HepG2 (cell line): ENCODE measurements at regions not wholly inside any gene's neighbourhood (a gene's known extent, or its start where the extent isn't known, plus 50 kb on each side); places are given as distances from the start of the nearest gene placed in this dataset.

ENCODE experiments used
- ATAC-seq: fragments of 200-7000 bp; cut with Tn5 transposase; 3 replicates; pipeline ENCODE4 v1.9.1; 2020; ENCODE audit warnings: mild to moderate bottlenecking, moderate library complexity
- BruUV-seq: library from RNA; stranded (reverse); fragments of 400-500 nt; replicated peaks from 2 replicates; lab custom pipeline; 2021; lab: Mats Ljungman, UMichigan
- CTCF ChIA-PET: fragments of 300-600 bp; formaldehyde crosslinking; extraction: SDS; loops from one replicate; lab custom pipeline; 2021; ENCODE audit warnings: low total read pairs, inconsistent platforms, low intra/inter-chr PET ratio; lab: Yijun Ruan, JAX
- POLR2A ChIA-PET: fragments of 350-600 bp; sonication (Branson Sonifier 250); formaldehyde crosslinking; loops from one replicate; lab custom pipeline; 2020; ENCODE audit warnings: antibody characterized with exemption, inconsistent platforms; lab: Yijun Ruan, JAX
- DNase-seq: peaks from one replicate; pipeline ENCODE4 v3.0.0-alpha.2; 2015; ENCODE audit warnings: low spot score
- FAIRE-seq: peaks from 3 replicates; lab custom pipeline; 2011; peaks lifted over from hg19 to GRCh38; lab: Jason Lieb, UNC
- H2AFZ ChIP-seq: one replicate; pipeline ENCODE4 v1.6.1; 2011; ENCODE audit warnings: low read length, inconsistent platforms
- H3K27ac ChIP-seq: fragments of 300-600 bp; 3 replicates; pipeline ENCODE4 v1.8.0; 2011; ENCODE audit warnings: mixed run types, mild to moderate bottlenecking, mixed read lengths, low read length, inconsistent platforms; ENCODE audit not compliant: insufficient read depth; ENCODE audit errors: extremely low read length
- H3K27me3 ChIP-seq, 2 experiments: fragments of 200-600 bp in 1 of 2; 2 replicates in 1 of 2; 3 replicates in 1 of 2; pipeline versions ENCODE4 v1.6.0 to v1.8.0; 2011; ENCODE audit warnings: low read length in 2 of 2, mild to moderate bottlenecking in 2 of 2, moderate library complexity in 2 of 2, inconsistent platforms in 1 of 2; ENCODE audit not compliant: insufficient read depth in 2 of 2, control insufficient read depth in 1 of 2
- H3K36me3 ChIP-seq, 2 experiments: fragments of 200-600 bp in 1 of 2; replicated peaks in 1 of 2; 2 replicates in 1 of 2; 3 replicates in 1 of 2; pipeline versions ENCODE4 v1.5.1 to v1.8.0; 2011; ENCODE audit warnings: low read length in 2 of 2, inconsistent platforms in 1 of 2; ENCODE audit not compliant: insufficient read depth in 2 of 2, control insufficient read depth in 1 of 2
- H3K4me1 ChIP-seq: 2 replicates; pipeline ENCODE4 v1.5.1; 2012; ENCODE audit warnings: low read length, inconsistent platforms; ENCODE audit not compliant: insufficient read depth
- H3K4me2 ChIP-seq: 2 replicates; pipeline ENCODE4 v1.6.0; 2011; ENCODE audit warnings: low read depth, low read length, inconsistent platforms
- H3K4me3 ChIP-seq, 3 experiments: fragments of 200-600 bp in 1 of 3; sonication (generic), shearing (Covaris generic) in 1 of 3; replicated peaks in 1 of 3; 2 replicates each; pipeline ENCODE4 v1.5.1; 2011 to 2016; ENCODE audit warnings: low read length in 3 of 3, inconsistent platforms in 2 of 3, low read depth in 2 of 3, mild to moderate bottlenecking in 2 of 3, control low read depth in 1 of 3, mixed read lengths in 1 of 3; ENCODE audit not compliant: insufficient read depth in 1 of 3
- H3K79me2 ChIP-seq: one replicate; pipeline ENCODE4 v1.6.1; 2011; ENCODE audit warnings: low read length, inconsistent platforms; ENCODE audit not compliant: insufficient read depth
- H3K9ac ChIP-seq: 2 replicates; pipeline ENCODE4 v1.6.0; 2011; ENCODE audit warnings: mild to moderate bottlenecking, low read depth, low read length, inconsistent platforms; ENCODE audit not compliant: insufficient read depth
- H3K9me3 ChIP-seq: 2 replicates; pipeline ENCODE4 v1.5.1; 2012; ENCODE audit warnings: mild to moderate bottlenecking, low read length
- H4K20me1 ChIP-seq: 2 replicates; pipeline ENCODE4 v1.6.0; 2011; ENCODE audit warnings: inconsistent platforms, mild to moderate bottlenecking, low read length, moderate library complexity; ENCODE audit not compliant: insufficient read depth
- ZNF207 ChIP-seq: fragments of 450-650 bp; IDR thresholded peaks from 2 replicates; pipeline ENCODE4 v1.6.1; 2016; ENCODE audit warnings: antibody characterized with exemption, borderline replicate concordance
- ZNF224 ChIP-seq: sonication (generic); formaldehyde crosslinking; IDR thresholded peaks from 2 replicates; pipeline ENCODE4 v1.5.0; 2020; ENCODE audit warnings: mild to moderate bottlenecking, missing genetic modification reagents
- ZNF337 ChIP-seq: sonication (generic); formaldehyde crosslinking; IDR thresholded peaks from 2 replicates; pipeline ENCODE4 v1.5.1; 2020; ENCODE audit warnings: missing genetic modification reagents, low read depth, mild to moderate bottlenecking, borderline replicate concordance
- ZNF564 ChIP-seq: sonication (generic); formaldehyde crosslinking; IDR thresholded peaks from 2 replicates; pipeline ENCODE4 v1.8.1; 2023; ENCODE audit warnings: mild to moderate bottlenecking, missing genetic modification reagents
- ZNF883 ChIP-seq: sonication (generic); formaldehyde crosslinking; IDR thresholded peaks from 2 replicates; pipeline ENCODE4 v1.5.1; 2020; ENCODE audit warnings: mild to moderate bottlenecking, missing genetic modification reagents; ENCODE audit errors: not compliant biosample characterization
- WGBS: methylation state at CpG from one replicate; pipeline ENCODE4 v1.1.6; 2017; ENCODE audit warnings: low lambda C conversion rate; 5-methylcytosine and 5-hydroxymethylcytosine counted together
- in situ Hi-C: cut with HindIII; loops from 2 replicates; pipeline ENCODE4 v1.10.0; 2017; ENCODE audit warnings: low pct_unique_long_range_greater_than_20kb; ENCODE audit not compliant: extremely low pct_ligation_motif_present
- intact Hi-C: fragments of 100-400 bp; cut with micrococcal nuclease; formaldehyde crosslinking; loops from one replicate; pipeline ENCODE4 v1.10.0; 2022; ENCODE audit not compliant: unreplicated experiment
- TF ChIP-seq, protein P1 (sequence below): sonication (generic); formaldehyde crosslinking; IDR thresholded peaks from 2 replicates; pipeline ENCODE4 v1.5.0; 2020; ENCODE audit warnings: mild to moderate bottlenecking, missing genetic modification reagents, borderline replicate concordance

DNA sequence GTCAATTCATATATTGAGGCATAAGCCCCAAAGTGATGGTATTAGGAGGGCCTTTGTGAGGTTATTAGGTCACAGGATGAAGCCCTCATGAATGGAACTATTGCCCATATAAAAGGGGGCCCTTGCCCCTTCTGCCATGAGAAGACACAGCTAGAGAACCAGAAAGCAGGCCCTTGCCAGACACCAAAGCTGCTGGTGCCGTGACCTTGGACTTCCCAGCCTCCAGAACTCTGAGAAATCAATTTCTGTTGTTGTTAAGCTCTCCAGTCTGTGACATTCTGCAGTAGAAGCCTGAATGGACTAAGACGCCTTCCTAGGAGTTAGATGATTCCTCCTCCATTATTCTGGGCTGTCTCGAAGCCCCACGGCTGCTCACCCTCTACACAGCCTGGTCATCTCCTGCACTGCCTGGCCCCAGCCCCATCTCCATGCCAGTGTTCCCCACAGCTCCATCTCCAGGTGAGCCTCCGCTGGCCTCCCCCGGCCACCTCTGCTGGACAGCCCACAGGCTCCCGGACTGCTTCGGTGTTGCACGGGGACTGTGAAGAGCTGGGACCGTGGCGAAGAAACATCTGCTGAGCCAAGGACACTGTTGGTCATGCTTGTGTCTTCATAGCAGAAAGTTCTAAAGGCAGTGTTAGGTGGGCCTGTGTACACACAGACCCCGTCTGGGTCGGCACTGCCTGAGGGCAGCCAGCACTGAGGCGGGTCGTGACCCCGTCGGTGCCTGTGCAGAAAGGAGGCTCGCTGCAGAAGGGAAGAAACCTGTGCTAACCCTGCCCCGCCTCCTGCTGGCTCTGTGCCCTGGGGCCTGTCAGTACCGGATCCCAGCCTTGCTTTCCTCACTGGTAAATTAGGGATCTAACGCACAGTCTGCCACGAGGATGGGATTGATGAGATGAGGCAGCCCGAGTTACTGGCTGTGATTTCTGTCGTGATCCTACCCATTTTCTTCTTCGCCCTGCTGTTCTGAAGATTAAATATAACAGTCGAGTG, 55.1 kb upstream of the CNOT6 start:
- Histone ChIP-seq H4K20me1 (no peaks in the 10 kb centered on the region), H3K4me3 (no peak overlapping the region), H3K4me1 (peaks cover 7% of the 10 kb centered on the region; the same call in 1 of the 2 replicates), H2AFZ (no peak overlapping the region), H3K27me3 (peaks cover 0 to 7% of the 10 kb centered on the region in 2 experiments; a peak in 3 of 5 replicates), H3K79me2 (no peaks in the 10 kb centered on the region), H3K4me2 (no peak overlapping the region), H3K27ac (no peak overlapping the region), H3K36me3 (no peaks in the 10 kb centered on the region), H3K9me3 (no peaks in the 10 kb centered on the region), H3K9ac (no peak overlapping the region)
- ChIA-PET CTCF (no interaction called here), POLR2A (no interaction called here)
- FAIRE-seq (no peak), DNase-seq (no peak), ATAC-seq (peak; percentile 28; the same call in 1 of the 3 replicates)
- no TSS peak for BruUV-seq
- 52% methylated on average over 22 of the region's 26 CpGs for WGBS
- intact Hi-C loops (no loop called here), in situ Hi-C loops (no loop called here)
- TF ChIP-seq ZNF337 (no peak), ZNF564 (CRISPR knock-in tag) (peak; percentile 91; the same call in 1 of the 2 replicates)

DNA sequence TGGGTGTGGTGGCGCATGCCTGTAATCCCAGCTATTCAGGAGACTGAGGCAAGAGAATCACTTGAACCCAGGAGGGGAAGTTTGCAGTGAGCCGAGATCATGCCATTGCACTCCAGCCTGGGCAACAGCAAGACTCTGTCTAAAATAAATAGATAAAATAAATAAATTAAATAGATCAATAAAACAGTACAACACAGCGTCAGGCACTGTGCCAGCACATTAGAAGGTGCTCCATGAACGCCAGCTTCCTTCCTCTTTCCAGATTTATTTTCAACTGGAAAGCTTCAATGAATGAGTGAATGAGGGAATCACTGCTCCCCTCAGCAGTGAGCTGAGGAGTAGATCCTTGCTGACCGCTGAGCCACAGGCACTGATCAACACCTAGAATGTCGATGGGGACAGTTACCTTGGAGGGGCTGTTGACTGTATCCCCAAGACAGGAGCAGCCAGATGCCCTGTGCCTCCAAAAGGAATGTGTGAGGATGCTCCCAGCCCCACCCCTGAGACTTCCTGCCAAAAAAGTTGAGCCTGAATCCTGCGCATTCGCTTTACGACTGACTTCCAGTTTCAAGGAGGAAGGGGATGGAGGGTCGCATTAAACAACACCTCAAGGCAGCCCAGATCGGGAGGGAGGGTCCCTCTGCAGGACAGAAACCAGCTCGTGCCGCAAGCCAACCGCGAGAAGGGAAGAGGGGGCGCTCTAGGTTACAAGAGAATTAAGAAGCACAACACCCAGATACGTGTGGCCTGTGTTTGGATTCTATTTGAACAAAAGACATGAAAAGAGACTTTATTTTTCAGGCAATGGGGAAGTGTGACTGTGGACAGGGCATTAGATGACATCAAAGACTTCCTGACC, 54.0 kb upstream of the CNOT6 start:
- BruUV-seq, result no TSS peak
- H3K36me3 ChIP-seq, result no peaks in the 10 kb centered on the region
- CTCF ChIA-PET, result no interaction called here
- POLR2A ChIA-PET, result no interaction called here
- DNase-seq (no peak), ATAC-seq (no peak), FAIRE-seq (no peak)
- WGBS, result 31% methylated on average over 17 of the region's 17 CpGs
- H3K79me2 ChIP-seq, result no peaks in the 10 kb centered on the region
- peaks cover 0 to 11% of the 10 kb centered on the region in 2 experiments; a peak in 3 of 5 replicates for H3K27me3 ChIP-seq
- H3K27ac ChIP-seq, result no peak overlapping the region
- H3K4me1 ChIP-seq, result peaks cover 7% of the 10 kb centered on the region; the same call in 1 of the 2 replicates
- intact Hi-C loops, result no loop called here
- H2AFZ ChIP-seq, result no peak overlapping the region
- H3K9ac ChIP-seq, result no peak overlapping the region
- H3K4me3 ChIP-seq, result no peak overlapping the region
- H4K20me1 ChIP-seq, result no peaks in the 10 kb centered on the region
- no peak overlapping the region for H3K4me2 ChIP-seq
- in situ Hi-C loops, result no loop called here
- H3K9me3 ChIP-seq, result no peaks in the 10 kb centered on the region
- no peak for TF ChIP-seq ZNF224
- no peak for TF ChIP-seq ZNF883 (CRISPR knock-in tag)
- TF ChIP-seq, protein P1, sequence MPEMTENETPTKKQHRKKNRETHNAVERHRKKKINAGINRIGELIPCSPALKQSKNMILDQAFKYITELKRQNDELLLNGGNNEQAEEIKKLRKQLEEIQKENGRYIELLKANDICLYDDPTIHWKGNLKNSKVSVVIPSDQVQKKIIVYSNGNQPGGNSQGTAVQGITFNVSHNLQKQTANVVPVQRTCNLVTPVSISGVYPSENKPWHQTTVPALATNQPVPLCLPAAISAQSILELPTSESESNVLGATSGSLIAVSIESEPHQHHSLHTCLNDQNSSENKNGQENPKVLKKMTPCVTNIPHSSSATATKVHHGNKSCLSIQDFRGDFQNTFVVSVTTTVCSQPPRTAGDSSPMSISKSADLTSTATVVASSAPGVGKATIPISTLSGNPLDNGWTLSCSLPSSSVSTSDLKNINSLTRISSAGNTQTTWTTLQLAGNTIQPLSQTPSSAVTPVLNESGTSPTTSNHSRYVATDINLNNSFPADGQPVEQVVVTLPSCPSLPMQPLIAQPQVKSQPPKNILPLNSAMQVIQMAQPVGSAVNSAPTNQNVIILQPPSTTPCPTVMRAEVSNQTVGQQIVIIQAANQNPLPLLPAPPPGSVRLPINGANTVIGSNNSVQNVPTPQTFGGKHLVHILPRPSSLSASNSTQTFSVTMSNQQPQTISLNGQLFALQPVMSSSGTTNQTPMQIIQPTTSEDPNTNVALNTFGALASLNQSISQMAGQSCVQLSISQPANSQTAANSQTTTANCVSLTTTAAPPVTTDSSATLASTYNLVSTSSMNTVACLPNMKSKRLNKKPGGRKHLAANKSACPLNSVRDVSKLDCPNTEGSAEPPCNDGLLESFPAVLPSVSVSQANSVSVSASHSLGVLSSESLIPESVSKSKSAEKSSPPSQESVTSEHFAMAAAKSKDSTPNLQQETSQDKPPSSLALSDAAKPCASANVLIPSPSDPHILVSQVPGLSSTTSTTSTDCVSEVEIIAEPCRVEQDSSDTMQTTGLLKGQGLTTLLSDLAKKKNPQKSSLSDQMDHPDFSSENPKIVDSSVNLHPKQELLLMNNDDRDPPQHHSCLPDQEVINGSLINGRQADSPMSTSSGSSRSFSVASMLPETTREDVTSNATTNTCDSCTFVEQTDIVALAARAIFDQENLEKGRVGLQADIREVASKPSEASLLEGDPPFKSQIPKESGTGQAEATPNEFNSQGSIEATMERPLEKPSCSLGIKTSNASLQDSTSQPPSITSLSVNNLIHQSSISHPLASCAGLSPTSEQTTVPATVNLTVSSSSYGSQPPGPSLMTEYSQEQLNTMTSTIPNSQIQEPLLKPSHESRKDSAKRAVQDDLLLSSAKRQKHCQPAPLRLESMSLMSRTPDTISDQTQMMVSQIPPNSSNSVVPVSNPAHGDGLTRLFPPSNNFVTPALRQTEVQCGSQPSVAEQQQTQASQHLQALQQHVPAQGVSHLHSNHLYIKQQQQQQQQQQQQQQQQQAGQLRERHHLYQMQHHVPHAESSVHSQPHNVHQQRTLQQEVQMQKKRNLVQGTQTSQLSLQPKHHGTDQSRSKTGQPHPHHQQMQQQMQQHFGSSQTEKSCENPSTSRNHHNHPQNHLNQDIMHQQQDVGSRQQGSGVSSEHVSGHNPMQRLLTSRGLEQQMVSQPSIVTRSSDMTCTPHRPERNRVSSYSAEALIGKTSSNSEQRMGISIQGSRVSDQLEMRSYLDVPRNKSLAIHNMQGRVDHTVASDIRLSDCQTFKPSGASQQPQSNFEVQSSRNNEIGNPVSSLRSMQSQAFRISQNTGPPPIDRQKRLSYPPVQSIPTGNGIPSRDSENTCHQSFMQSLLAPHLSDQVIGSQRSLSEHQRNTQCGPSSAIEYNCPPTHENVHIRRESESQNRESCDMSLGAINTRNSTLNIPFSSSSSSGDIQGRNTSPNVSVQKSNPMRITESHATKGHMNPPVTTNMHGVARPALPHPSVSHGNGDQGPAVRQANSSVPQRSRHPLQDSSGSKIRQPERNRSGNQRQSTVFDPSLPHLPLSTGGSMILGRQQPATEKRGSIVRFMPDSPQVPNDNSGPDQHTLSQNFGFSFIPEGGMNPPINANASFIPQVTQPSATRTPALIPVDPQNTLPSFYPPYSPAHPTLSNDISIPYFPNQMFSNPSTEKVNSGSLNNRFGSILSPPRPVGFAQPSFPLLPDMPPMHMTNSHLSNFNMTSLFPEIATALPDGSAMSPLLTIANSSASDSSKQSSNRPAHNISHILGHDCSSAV, result no peak
- no peak for TF ChIP-seq ZNF207
